Keratinocyte (primary cell): ENCODE measurements at regions not wholly inside any gene's neighbourhood (a gene's known extent, or its start where the extent isn't known, plus 50 kb on each side); places are given as distances from the start of the nearest gene placed in this dataset.
"Not testable (repeated sequence)": the region's sequence is repeated elsewhere in the genome, so short reads cannot be mapped to it uniquely, and the experiment has no call there.

Experiments
- DNase-seq: peaks from one replicate; pipeline ENCODE4 v3.0.0-alpha.2; 2011; ENCODE audit warnings: low read depth, missing footprints, low spot score
- FAIRE-seq: peaks from 2 replicates; lab custom pipeline; 2011; peaks lifted over from hg19 to GRCh38; lab: Jason Lieb, UNC
- H2AFZ ChIP-seq: 2 replicates; pipeline ENCODE4 v1.6.0; 2012; ENCODE audit warnings: low read length, control low read depth, inconsistent platforms; ENCODE audit not compliant: control insufficient read depth
- H3K27ac ChIP-seq: 2 replicates; pipeline ENCODE4 v1.5.1; 2011; ENCODE audit warnings: low read length; ENCODE audit not compliant: control insufficient read depth, insufficient read depth
- H3K27me3 ChIP-seq: 3 replicates; pipeline ENCODE4 v1.6.0; 2011; ENCODE audit warnings: low read length; ENCODE audit not compliant: control insufficient read depth, insufficient read depth; ENCODE audit errors: extremely low read depth
- H3K36me3 ChIP-seq, 2 experiments: 2 replicates in 1 of 2; 3 replicates in 1 of 2; pipeline ENCODE4 v1.5.1; 2011; ENCODE audit warnings: low read length in 2 of 2, mild to moderate bottlenecking in 1 of 2; ENCODE audit not compliant: control insufficient read depth in 2 of 2, insufficient read depth in 2 of 2; ENCODE audit errors: extremely low read depth in 1 of 2
- H3K4me1 ChIP-seq: 3 replicates; pipeline ENCODE4 v1.5.1; 2011; ENCODE audit warnings: low read length; ENCODE audit not compliant: control insufficient read depth, insufficient read depth; ENCODE audit errors: extremely low read depth
- H3K4me2 ChIP-seq: 3 replicates; pipeline ENCODE4 v1.6.0; 2011; ENCODE audit warnings: low read depth, low read length; ENCODE audit not compliant: control insufficient read depth, insufficient read depth; ENCODE audit errors: extremely low read depth
- H3K4me3 ChIP-seq, 3 experiments: fragments of 200-600 bp in 1 of 3; sonication (generic) in 1 of 3; 2 replicates in 2 of 3; 3 replicates in 1 of 3; pipeline ENCODE4 v1.5.1; 2011 to 2016; ENCODE audit warnings: low read length in 3 of 3, mild to moderate bottlenecking in 3 of 3, control low read depth in 2 of 3, inconsistent platforms in 1 of 3, low read depth in 1 of 3, mixed read lengths in 1 of 3, mixed run types in 1 of 3, moderate library complexity in 1 of 3; ENCODE audit not compliant: control insufficient read depth in 2 of 3, insufficient read depth in 2 of 3; ENCODE audit errors: extremely low read depth in 1 of 3
- H3K79me2 ChIP-seq: 2 replicates; pipeline ENCODE4 v1.6.0; 2012; ENCODE audit warnings: low read length; ENCODE audit not compliant: control insufficient read depth, insufficient read depth
- H3K9ac ChIP-seq: 3 replicates; pipeline ENCODE4 v1.6.0; 2011; ENCODE audit warnings: low read length; ENCODE audit not compliant: control insufficient read depth, insufficient read depth; ENCODE audit errors: extremely low read depth
- H3K9me1 ChIP-seq: 3 replicates; pipeline ENCODE4 v1.6.0; 2011; ENCODE audit warnings: low read length; ENCODE audit not compliant: control insufficient read depth, insufficient read depth; ENCODE audit errors: extremely low read depth
- H3K9me3 ChIP-seq: 2 replicates; pipeline ENCODE4 v1.5.1; 2012; ENCODE audit warnings: low read depth, low read length; ENCODE audit not compliant: control insufficient read depth
- H4K20me1 ChIP-seq: 3 replicates; pipeline ENCODE4 v1.6.0; 2011; ENCODE audit warnings: low read length; ENCODE audit not compliant: control insufficient read depth, insufficient read depth; ENCODE audit errors: extremely low read depth
- EZH2 ChIP-seq: IDR thresholded peaks from one replicate; pipeline ENCODE4 v1.6.1; 2012; ENCODE audit warnings: inconsistent platforms, mild to moderate bottlenecking, low read length, moderate library complexity
- dilution Hi-C: fragments of 300-500 bp; cut with MboI; formaldehyde crosslinking; loops from one replicate; pipeline ENCODE4 v1.7.0; 2020; ENCODE audit warnings: low sequenced_read_pairs; ENCODE audit not compliant: extremely low pct_ligation_motif_present
- TF ChIP-seq, protein P1 (sequence below), 3 experiments: IDR thresholded peaks in 1 of 3; conservative IDR thresholded peaks in 1 of 3; optimal IDR thresholded peaks in 1 of 3; 2 replicates in 2 of 3; 3 replicates in 1 of 3; pipeline versions ENCODE3 to v1.5.1; 2011; ENCODE audit warnings: low read length in 3 of 3, mild to moderate bottlenecking in 3 of 3, moderate library complexity in 2 of 3, control low read depth in 1 of 3, inconsistent platforms in 1 of 3; ENCODE audit not compliant: insufficient read depth in 2 of 3; ENCODE audit errors: extremely low read depth in 1 of 3

DNA sequence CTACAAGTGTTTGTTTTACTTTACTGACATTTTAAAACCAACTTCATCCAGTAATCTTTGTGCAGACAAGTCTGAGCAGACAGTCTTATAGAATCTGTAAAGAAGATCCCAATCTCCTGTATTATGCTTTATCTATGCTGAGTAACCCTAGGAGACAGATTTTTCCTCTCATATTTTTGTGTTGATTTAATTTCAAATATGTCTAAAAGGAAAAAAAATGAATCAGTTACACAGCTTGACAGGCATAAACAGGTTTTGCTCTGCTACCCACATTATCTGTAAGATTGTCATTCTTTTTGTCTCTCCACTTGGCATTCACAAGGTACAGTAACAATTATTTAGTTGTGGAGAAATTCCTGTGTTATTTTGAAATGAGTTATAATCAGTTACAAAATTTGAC is 415.0 kb downstream of the NYAP2 start:
- DNase-seq (no peak), FAIRE-seq (no peak)
- Histone ChIP-seq H3K9ac (no peak overlapping the region), H3K27ac (no peak overlapping the region), H4K20me1 (no peaks in the 10 kb centered on the region), H3K4me1 (no peaks in the 10 kb centered on the region), H3K27me3 (no peaks in the 10 kb centered on the region), H3K4me3 (no peak overlapping the region), H3K79me2 (no peaks in the 10 kb centered on the region), H3K4me2 (no peak overlapping the region), H3K9me1 (no peaks in the 10 kb centered on the region), H2AFZ (no peak overlapping the region), H3K9me3 (no peaks in the 10 kb centered on the region), H3K36me3 (no peaks in the 10 kb centered on the region)
- TF ChIP-seq, protein P1, sequence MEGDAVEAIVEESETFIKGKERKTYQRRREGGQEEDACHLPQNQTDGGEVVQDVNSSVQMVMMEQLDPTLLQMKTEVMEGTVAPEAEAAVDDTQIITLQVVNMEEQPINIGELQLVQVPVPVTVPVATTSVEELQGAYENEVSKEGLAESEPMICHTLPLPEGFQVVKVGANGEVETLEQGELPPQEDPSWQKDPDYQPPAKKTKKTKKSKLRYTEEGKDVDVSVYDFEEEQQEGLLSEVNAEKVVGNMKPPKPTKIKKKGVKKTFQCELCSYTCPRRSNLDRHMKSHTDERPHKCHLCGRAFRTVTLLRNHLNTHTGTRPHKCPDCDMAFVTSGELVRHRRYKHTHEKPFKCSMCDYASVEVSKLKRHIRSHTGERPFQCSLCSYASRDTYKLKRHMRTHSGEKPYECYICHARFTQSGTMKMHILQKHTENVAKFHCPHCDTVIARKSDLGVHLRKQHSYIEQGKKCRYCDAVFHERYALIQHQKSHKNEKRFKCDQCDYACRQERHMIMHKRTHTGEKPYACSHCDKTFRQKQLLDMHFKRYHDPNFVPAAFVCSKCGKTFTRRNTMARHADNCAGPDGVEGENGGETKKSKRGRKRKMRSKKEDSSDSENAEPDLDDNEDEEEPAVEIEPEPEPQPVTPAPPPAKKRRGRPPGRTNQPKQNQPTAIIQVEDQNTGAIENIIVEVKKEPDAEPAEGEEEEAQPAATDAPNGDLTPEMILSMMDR (optimal IDR thresholded peaks at IDR 0.05 in 1 of 3, IDR thresholded peaks at IDR 0.05 in 1 of 3, conservative IDR thresholded peaks at IDR 0.05 in 1 of 3; ENCODE audit: extremely low read depth in 1 of 3, insufficient read depth in 2 of 3, low read length in 3 of 3) = no peak
- no peak for TF ChIP-seq EZH2
- dilution Hi-C loops = no loop called here

DNA sequence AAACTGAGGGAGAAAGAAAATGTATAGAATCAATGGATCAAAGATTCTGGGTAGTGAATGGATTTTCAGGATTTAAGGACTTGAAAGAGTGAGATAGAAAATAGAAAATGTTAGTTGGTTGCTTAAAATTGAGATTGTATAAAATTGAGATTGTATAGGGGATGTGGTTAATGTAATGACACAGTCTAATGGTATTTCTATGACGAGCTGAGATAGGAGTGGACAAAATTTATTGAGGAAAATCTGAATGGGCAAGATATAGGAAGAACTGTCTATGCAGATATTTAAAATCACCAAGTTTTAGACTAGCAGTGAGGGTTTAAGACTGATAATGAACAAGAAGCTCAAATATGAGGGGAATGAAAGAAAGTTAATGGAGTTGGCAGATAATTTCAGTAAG is 406.6 kb downstream of the NYAP2 start:
- no peak overlapping the region for H3K4me2 ChIP-seq
- H3K27me3 ChIP-seq = no peaks in the 10 kb centered on the region
- no peaks in the 10 kb centered on the region for H3K79me2 ChIP-seq
- DNase-seq (no peak), FAIRE-seq (no peak)
- no peak overlapping the region for H3K27ac ChIP-seq
- no peak overlapping the region for H2AFZ ChIP-seq
- H3K4me3 ChIP-seq = no peak overlapping the region
- no peaks in the 10 kb centered on the region for H4K20me1 ChIP-seq
- peaks cover 6% of the 10 kb centered on the region for H3K4me1 ChIP-seq
- dilution Hi-C loops = no loop called here
- no peaks in the 10 kb centered on the region for H3K36me3 ChIP-seq
- H3K9me1 ChIP-seq = no peaks in the 10 kb centered on the region
- no peaks in the 10 kb centered on the region for H3K9me3 ChIP-seq
- TF ChIP-seq, protein P1 (optimal IDR thresholded peaks at IDR 0.05 in 1 of 3, IDR thresholded peaks at IDR 0.05 in 1 of 3, conservative IDR thresholded peaks at IDR 0.05 in 1 of 3; ENCODE audit: extremely low read depth in 1 of 3, insufficient read depth in 2 of 3, low read length in 3 of 3) = no peak
- no peak overlapping the region for H3K9ac ChIP-seq

GRCh38 chr2:225802076-225802475 is 402.6 kb downstream of the NYAP2 start:
- H3K9ac ChIP-seq, H4K20me1 ChIP-seq, H3K9me1 ChIP-seq, H3K36me3 ChIP-seq, H3K4me1 ChIP-seq, H3K9me3 ChIP-seq, H3K79me2 ChIP-seq, H3K27ac ChIP-seq, FAIRE-seq, H3K27me3 ChIP-seq, DNase-seq, H2AFZ ChIP-seq, H3K4me3 ChIP-seq, dilution Hi-C loops, H3K4me2 ChIP-seq: not testable (repeated sequence)
